ENCODE measurements at regions not wholly inside any gene's neighbourhood (a gene's known extent, or its start where the extent isn't known, plus 50 kb on each side); places are given as distances from the start of the nearest gene placed in this dataset.

GRCh38 chr2:150672311-150672710, 184.8 kb upstream of the RND3 start:
- no peak for TF ChIP-seq CTCF (conservative IDR thresholded peaks at IDR 0.05; ENCODE audit: low read depth, low read length)
- TF ChIP-seq EZH2 (IDR thresholded peaks at IDR 0.05; ENCODE audit: low read length, unreplicated experiment), result no peak
- TF ChIP-seq EZH2phosphoT487 (IDR thresholded peaks at IDR 0.05; ENCODE audit: borderline replicate concordance, low read length), result no peak

Data from PC-3 (cell line).